NT2/D1 (cell line): ENCODE measurements at regions not wholly inside any gene's neighbourhood (a gene's known extent, or its start where the extent isn't known, plus 50 kb on each side); places are given as distances from the start of the nearest gene placed in this dataset.

Experiments used
- DNase-seq: peaks from one replicate; pipeline ENCODE4 v3.0.0-alpha.2; 2011; ENCODE audit warnings: low read depth, low spot score
- H3K27me3 ChIP-seq: 2 replicates; pipeline ENCODE4 v1.6.0; 2011; ENCODE audit warnings: mild to moderate bottlenecking; ENCODE audit not compliant: insufficient read length, insufficient read depth
- H3K36me3 ChIP-seq: 2 replicates; pipeline ENCODE4 v1.6.1; 2011; ENCODE audit warnings: mild to moderate bottlenecking, low read length, mixed read lengths; ENCODE audit not compliant: insufficient read depth, insufficient read length
- H3K4me1 ChIP-seq: 2 replicates; pipeline ENCODE4 v1.5.1; 2011; ENCODE audit not compliant: insufficient read depth, insufficient read length
- H3K4me3 ChIP-seq: 2 replicates; pipeline ENCODE4 v1.5.1; 2011; ENCODE audit warnings: low read depth; ENCODE audit not compliant: insufficient read length
- H3K9ac ChIP-seq: 2 replicates; pipeline ENCODE4 v1.6.0; 2011; ENCODE audit warnings: low read depth; ENCODE audit not compliant: insufficient read length
- H3K9me3 ChIP-seq: 2 replicates; pipeline ENCODE4 v1.5.1; 2011; ENCODE audit warnings: mild to moderate bottlenecking, low read length; ENCODE audit not compliant: insufficient read depth
- SUZ12 ChIP-seq: IDR thresholded peaks from 2 replicates; pipeline ENCODE4 v1.6.1; 2011; ENCODE audit not compliant: insufficient read length, insufficient read depth; ENCODE audit errors: extremely low read depth
- YY1 ChIP-seq: IDR thresholded peaks from 2 replicates; pipeline ENCODE4 v1.6.1; 2011; ENCODE audit not compliant: insufficient read length, insufficient read depth
- ZNF274 ChIP-seq: IDR thresholded peaks from 2 replicates; pipeline ENCODE4 v1.6.1; 2011; ENCODE audit warnings: mild to moderate bottlenecking, low read depth, low read length

DNA sequence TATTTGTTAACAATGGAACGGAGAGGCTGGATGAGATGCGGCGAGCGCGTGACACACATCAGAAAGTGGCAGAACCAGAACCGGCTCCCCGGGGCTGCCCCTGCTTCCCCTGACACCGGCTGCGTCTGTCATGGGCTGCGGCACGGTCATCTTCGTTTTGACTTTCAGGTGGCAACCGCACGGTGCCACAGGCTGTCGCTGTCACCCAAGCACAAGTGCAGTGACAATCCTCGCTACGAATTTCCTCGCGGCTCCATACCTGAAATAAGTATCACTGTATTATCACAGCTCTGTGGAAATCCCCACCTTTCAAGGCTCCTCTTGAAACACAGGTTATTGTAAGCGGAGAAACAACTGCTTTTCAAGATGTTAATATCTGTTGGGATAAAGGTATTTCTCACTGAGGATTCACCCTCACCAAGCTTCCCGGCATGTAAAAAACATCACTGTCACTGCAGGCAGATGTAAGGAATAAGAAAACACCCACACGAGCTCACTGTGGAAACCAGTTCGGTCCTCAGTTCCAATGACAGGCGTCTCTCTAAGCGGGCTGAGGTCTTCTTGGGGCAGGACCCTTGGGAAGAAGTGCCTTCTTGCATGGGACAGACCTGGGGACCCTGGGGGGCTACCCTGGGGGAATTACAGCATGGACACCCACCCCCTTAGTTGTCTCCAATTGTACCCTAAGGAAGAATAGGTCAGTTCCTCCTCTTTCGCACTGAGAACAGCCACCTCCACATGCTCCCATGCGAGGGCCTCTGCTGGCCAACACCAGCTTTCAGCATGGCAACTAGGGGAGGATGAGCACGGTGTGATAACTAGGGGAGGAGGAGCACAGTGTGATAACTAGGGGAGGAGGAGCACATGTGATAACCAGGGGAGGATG is 86.3 kb downstream of the DACT2 start:
- Histone ChIP-seq H3K4me3 (no peak overlapping the region), H3K36me3 (no peaks in the 10 kb centered on the region), H3K27me3 (no peaks in the 10 kb centered on the region), H3K9me3 (no peaks in the 10 kb centered on the region), H3K9ac (no peak overlapping the region), H3K4me1 (peaks cover 4% of the 10 kb centered on the region)
- no peak for DNase-seq
- TF ChIP-seq SUZ12: no peak
- no peak for TF ChIP-seq ZNF274
- TF ChIP-seq YY1: no peak

DNA sequence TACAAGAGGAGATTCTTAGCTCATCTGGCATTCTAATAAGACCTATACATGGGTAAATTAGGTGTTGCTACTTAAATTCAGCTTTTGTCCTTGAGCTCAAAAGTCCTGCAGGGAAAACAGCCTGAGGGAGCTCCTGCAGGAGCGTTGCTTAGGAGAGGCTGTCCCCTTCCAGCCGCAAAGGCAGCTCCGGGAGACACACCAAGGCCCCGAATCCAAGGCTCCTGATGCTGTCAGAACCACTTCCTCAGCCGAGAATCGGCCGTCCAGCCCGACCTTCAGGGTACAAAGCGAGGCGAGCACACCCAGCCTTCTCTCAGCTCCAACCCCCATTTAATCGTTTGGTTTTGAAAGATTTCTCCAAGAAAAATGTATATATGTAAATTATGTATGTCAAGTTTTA is 87.0 kb downstream of the DACT2 start:
- H3K9me3 ChIP-seq: no peaks in the 10 kb centered on the region
- no peaks in the 10 kb centered on the region for H3K27me3 ChIP-seq
- peaks cover 4% of the 10 kb centered on the region for H3K4me1 ChIP-seq
- H3K4me3 ChIP-seq: no peak overlapping the region
- no peak overlapping the region for H3K9ac ChIP-seq
- H3K36me3 ChIP-seq: no peaks in the 10 kb centered on the region
- DNase-seq: no peak
- no peak for TF ChIP-seq ZNF274
- TF ChIP-seq YY1: no peak
- TF ChIP-seq SUZ12: no peak

DNA sequence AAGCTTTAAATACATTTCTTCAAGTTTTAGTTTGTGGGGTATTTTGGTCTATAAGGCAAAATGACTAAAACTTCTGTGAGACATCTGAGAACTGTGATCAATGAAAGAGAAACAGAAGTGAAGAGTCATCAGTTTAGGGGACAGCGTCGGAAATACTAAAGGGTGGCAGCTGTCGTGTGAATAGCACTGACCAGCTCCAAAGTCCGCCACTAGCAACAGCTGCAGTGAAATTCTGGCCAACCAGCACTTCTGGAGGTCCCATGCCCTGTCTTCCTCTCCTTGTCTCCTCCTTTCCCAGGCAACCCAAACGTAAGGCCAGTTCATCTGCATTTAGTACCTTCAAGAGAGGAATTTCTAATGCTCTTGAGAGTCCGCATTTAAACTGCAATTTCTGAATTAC is 87.5 kb downstream of the DACT2 start:
- Histone ChIP-seq H3K36me3 (no peaks in the 10 kb centered on the region), H3K4me1 (peaks cover 4% of the 10 kb centered on the region), H3K9me3 (no peaks in the 10 kb centered on the region), H3K9ac (no peak overlapping the region), H3K27me3 (no peaks in the 10 kb centered on the region), H3K4me3 (no peak overlapping the region)
- TF ChIP-seq SUZ12: no peak
- TF ChIP-seq ZNF274: no peak
- no peak for TF ChIP-seq YY1
- DNase-seq: no peak

DNA sequence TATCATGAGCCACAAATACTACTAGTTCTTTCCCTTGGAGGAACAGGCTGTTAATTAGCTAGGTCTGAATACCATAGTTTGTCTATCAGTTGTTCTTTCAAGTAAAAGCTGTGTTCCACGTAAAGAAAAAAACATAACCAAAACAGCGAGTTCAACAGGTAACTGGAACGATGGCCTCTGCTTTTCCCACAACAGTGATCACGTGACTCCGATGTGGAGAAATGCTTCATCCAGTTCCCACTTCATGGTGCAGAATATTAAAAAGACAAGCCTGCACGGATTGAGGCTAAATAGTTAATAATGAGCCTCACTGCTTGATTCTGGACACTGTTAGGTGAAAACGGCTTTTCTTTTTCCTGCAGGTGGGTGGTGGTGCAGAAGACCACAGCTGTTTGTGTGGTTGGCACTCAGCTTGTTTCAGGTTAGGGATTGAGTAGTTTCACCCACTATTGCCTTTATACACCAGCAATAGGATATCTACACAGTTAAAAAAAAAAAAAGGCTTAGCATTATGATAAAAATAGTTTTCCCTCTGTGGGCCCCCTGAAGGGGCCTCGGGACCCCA is 88.1 kb downstream of the DACT2 start:
- Histone ChIP-seq H3K9ac (no peak overlapping the region), H3K9me3 (no peaks in the 10 kb centered on the region), H3K4me1 (peaks cover 4% of the 10 kb centered on the region), H3K4me3 (no peak overlapping the region), H3K27me3 (no peaks in the 10 kb centered on the region), H3K36me3 (no peaks in the 10 kb centered on the region)
- no peak for TF ChIP-seq YY1
- TF ChIP-seq ZNF274: no peak
- TF ChIP-seq SUZ12: no peak
- DNase-seq: no peak

DNA sequence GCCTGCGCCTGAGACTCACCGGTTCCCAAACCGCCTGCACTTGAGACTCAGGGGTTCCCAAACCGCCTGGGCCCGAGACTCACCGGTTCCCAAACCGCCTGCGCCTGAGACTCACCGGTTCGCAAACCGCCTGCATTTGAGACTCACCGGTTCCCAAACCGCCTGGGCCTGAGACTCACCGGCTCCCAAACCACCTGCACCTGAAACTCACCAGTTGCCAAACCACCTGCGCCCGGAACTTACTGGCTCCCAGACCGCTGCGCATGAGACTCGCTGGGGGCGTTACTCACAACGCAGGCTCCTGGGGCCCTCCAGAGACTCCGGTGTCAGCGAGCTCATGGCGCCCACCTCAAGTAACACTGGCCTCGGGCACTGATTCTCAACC is 90.2 kb downstream of the DACT2 start:
- Histone ChIP-seq H3K27me3 (no peaks in the 10 kb centered on the region), H3K4me1 (peaks cover 7% of the 10 kb centered on the region), H3K9me3 (no peaks in the 10 kb centered on the region), H3K36me3 (no peaks in the 10 kb centered on the region), H3K9ac (no peak overlapping the region), H3K4me3 (no peak overlapping the region)
- no peak for DNase-seq
- TF ChIP-seq SUZ12 (no peak), ZNF274 (no peak), YY1 (no peak)

DNA sequence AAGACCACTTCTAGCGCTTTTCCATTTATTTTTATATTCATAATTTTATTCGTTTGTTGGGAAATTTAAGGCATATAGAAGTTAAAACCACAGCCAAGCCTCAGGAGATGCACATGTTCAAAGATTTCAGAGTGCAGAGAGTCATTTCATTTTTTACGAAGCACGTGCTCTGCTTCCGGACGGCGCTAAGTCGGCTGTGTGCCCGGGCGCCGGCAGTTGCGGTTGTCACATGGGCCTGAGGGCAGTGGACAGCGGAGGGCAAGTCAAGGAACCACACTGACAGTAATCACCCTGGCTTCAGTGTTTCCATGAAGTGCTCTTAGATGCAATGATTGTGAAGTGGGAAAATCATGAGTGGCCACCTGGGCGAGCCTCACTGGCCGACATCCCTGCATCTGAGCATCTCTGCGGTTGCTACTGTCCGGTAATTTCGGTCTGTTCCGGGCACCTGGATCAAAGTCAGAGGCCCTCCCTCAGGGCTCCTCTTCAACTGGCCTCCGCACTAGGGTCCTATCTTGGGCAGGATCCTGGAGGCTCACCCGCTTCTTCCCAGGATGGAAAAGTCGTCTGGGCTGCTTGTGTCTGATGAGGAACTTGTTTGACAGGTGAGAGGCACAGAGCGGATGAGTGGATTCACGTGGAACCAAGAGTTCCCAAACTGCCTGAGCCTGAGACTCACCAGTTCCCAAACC is 90.8 kb downstream of the DACT2 start:
- no peak for DNase-seq
- no peaks in the 10 kb centered on the region for H3K9me3 ChIP-seq
- H3K4me3 ChIP-seq: no peak overlapping the region
- no peak overlapping the region for H3K9ac ChIP-seq
- H3K27me3 ChIP-seq: no peaks in the 10 kb centered on the region
- TF ChIP-seq SUZ12 (no peak), ZNF274 (no peak), YY1 (no peak)
- no peaks in the 10 kb centered on the region for H3K36me3 ChIP-seq
- peaks cover 7% of the 10 kb centered on the region for H3K4me1 ChIP-seq

DNA sequence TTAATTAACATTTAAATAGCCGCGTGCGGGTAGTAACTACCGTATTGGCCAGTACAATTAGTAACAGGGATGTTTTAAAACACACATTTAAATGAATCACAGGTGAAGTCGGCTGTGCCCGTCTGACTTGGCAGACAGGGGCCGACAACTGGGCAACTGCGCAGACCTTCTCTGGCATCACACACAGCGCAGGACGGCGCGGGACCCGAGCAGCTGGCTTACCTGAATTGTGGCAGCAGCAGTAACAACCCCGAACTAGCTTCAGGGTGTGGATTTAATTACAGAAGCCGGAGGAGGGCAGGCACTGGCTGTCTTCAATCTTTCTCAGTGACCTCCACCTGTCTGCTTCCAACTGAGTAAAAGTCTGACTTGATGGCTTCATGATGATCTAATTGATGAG is 91.7 kb downstream of the DACT2 start:
- peaks cover 7% of the 10 kb centered on the region for H3K4me1 ChIP-seq
- no peaks in the 10 kb centered on the region for H3K9me3 ChIP-seq
- no peaks in the 10 kb centered on the region for H3K27me3 ChIP-seq
- H3K36me3 ChIP-seq: no peaks in the 10 kb centered on the region
- no peak for DNase-seq
- H3K9ac ChIP-seq: no peak overlapping the region
- no peak overlapping the region for H3K4me3 ChIP-seq
- no peak for TF ChIP-seq ZNF274
- no peak for TF ChIP-seq YY1
- TF ChIP-seq SUZ12: no peak
